DOHH2 (cell line): ENCODE measurements at regions not wholly inside any gene's neighbourhood (a gene's known extent, or its start where the extent isn't known, plus 50 kb on each side); places are given as distances from the start of the nearest gene placed in this dataset.

Experiments used
- H3F3A ChIP-seq: fragments of 200-600 bp; sonication (generic), shearing (Covaris generic); 2 replicates; pipeline ENCODE4 v1.6.0; 2016; ENCODE audit warnings: antibody characterized with exemption, mild to moderate bottlenecking; ENCODE audit not compliant: control insufficient read depth, insufficient read depth
- H3K27ac ChIP-seq: fragments of 200-600 bp; sonication (generic); 2 replicates; pipeline ENCODE4 v1.5.1; 2014; ENCODE audit warnings: low read depth, mild to moderate bottlenecking, low read length, moderate library complexity
- H3K27me3 ChIP-seq: fragments of 200-600 bp; sonication (generic); 2 replicates; pipeline ENCODE4 v1.6.1; 2014; ENCODE audit warnings: mild to moderate bottlenecking, low read length, mixed read lengths; ENCODE audit not compliant: control insufficient read depth
- H3K36me3 ChIP-seq: fragments of 200-600 bp; sonication (generic); 2 replicates; pipeline ENCODE4 v1.6.1; 2014; ENCODE audit warnings: mild to moderate bottlenecking, low read length, moderate library complexity, mixed read lengths; ENCODE audit not compliant: control insufficient read depth
- H3K4me1 ChIP-seq: fragments of 200-600 bp; sonication (generic); 2 replicates; pipeline ENCODE4 v1.6.1; 2014; ENCODE audit warnings: mild to moderate bottlenecking, low read length, mixed read lengths; ENCODE audit not compliant: control insufficient read depth
- H3K4me2 ChIP-seq: fragments of 200-600 bp; sonication (generic); 2 replicates; pipeline ENCODE4 v1.6.0; 2014; ENCODE audit warnings: mild to moderate bottlenecking, low read length, moderate library complexity
- H3K4me3 ChIP-seq: fragments of 200-600 bp; sonication (generic); 2 replicates; pipeline ENCODE4 v1.5.1; 2014; ENCODE audit warnings: mild to moderate bottlenecking, low read length, mixed read lengths
- H3K79me2 ChIP-seq: fragments of 200-600 bp; sonication (generic); 2 replicates; pipeline ENCODE4 v1.6.1; 2014; ENCODE audit warnings: mild to moderate bottlenecking, low read length, mixed read lengths; ENCODE audit not compliant: control insufficient read depth
- H3K9me2 ChIP-seq: fragments of 200-600 bp; sonication (generic); replicated peaks from 2 replicates; pipeline ENCODE4 v1.6.1; 2014; ENCODE audit warnings: mild to moderate bottlenecking, low read length, mixed read lengths; ENCODE audit not compliant: control insufficient read depth
- H3K9me3 ChIP-seq: fragments of 200-600 bp; sonication (generic); 2 replicates; pipeline ENCODE4 v1.6.1; 2014; ENCODE audit warnings: antibody characterized with exemption, low read length, mixed read lengths; ENCODE audit not compliant: control insufficient read depth, insufficient read depth
- H4K20me1 ChIP-seq: fragments of 200-600 bp; sonication (generic); 2 replicates; pipeline ENCODE4 v1.6.0; 2014; ENCODE audit warnings: low read depth, mild to moderate bottlenecking, antibody characterized with exemption, low read length, moderate library complexity; ENCODE audit not compliant: control insufficient read depth, insufficient read depth
- CTCF ChIP-seq: fragments of 200-600 bp; sonication (generic); IDR thresholded peaks from one replicate; pipeline ENCODE4 v1.5.1; 2014; ENCODE audit warnings: antibody characterized with exemption, mild to moderate bottlenecking, low read depth, low read length; ENCODE audit not compliant: poor library complexity, severe bottlenecking
- EZH2phosphoT487 ChIP-seq: fragments of 200-600 bp; sonication (generic); IDR thresholded peaks from 2 replicates; pipeline ENCODE4 v1.6.1; 2017; ENCODE audit warnings: borderline replicate concordance, mild to moderate bottlenecking, antibody characterized with exemption, low read length, moderate library complexity, mixed read lengths

- Histone ChIP-seq H3K9me3 (no peaks in the 10 kb centered on the region), H3K27ac (no peak overlapping the region), H3K4me2 (no peak overlapping the region), H4K20me1 (no peaks in the 10 kb centered on the region), H3K27me3 (peaks cover 8% of the 10 kb centered on the region; the same call in 1 of the 2 replicates), H3K4me3 (no peak overlapping the region), H3K9me2 (no peaks in the 10 kb centered on the region), H3K79me2 (no peaks in the 10 kb centered on the region), H3K36me3 (no peaks in the 10 kb centered on the region), H3F3A (no peaks in the 10 kb centered on the region), H3K4me1 (peaks cover 7% of the 10 kb centered on the region)
- TF ChIP-seq CTCF: no peak
These were observed 69.5 kb upstream of the TDRD3 start for GRCh38 chr13:60327511-60327910.

- Histone ChIP-seq H3K27ac (no peak overlapping the region), H3K4me1 (peaks cover 7% of the 10 kb centered on the region)
- TF ChIP-seq CTCF (no peak), EZH2phosphoT487 (no peak)
These were observed 68.9 kb upstream of the TDRD3 start for GRCh38 chr13:60328073-60328472.

GRCh38 chr13:60329221-60329923 is 67.6 kb upstream of the TDRD3 start:
- no peaks in the 10 kb centered on the region for H3K79me2 ChIP-seq
- H3F3A ChIP-seq: no peaks in the 10 kb centered on the region
- peaks cover 7% of the 10 kb centered on the region for H3K4me1 ChIP-seq
- no peaks in the 10 kb centered on the region for H4K20me1 ChIP-seq
- no peak overlapping the region for H3K4me3 ChIP-seq
- no peaks in the 10 kb centered on the region for H3K36me3 ChIP-seq
- no peaks in the 10 kb centered on the region for H3K9me3 ChIP-seq
- peaks cover 12% of the 10 kb centered on the region for H3K27me3 ChIP-seq
- no peak overlapping the region for H3K4me2 ChIP-seq
- H3K27ac ChIP-seq: no peak overlapping the region
- no peak for TF ChIP-seq EZH2phosphoT487
- TF ChIP-seq CTCF: peak; percentile 59
- no peaks in the 10 kb centered on the region for H3K9me2 ChIP-seq

More at GRCh38 chr13:60328073-60328472, 68.9 kb upstream of the TDRD3 start:
- no peak overlapping the region for H3K4me3 ChIP-seq
- H3K36me3 ChIP-seq: no peaks in the 10 kb centered on the region
- H3K4me2 ChIP-seq: no peak overlapping the region
- peaks cover 11% of the 10 kb centered on the region for H3K27me3 ChIP-seq
- H4K20me1 ChIP-seq: no peaks in the 10 kb centered on the region
- no peaks in the 10 kb centered on the region for H3K9me3 ChIP-seq
- H3K9me2 ChIP-seq: no peaks in the 10 kb centered on the region
- no peaks in the 10 kb centered on the region for H3K79me2 ChIP-seq
- no peaks in the 10 kb centered on the region for H3F3A ChIP-seq
